Activated naive CD8-positive, alpha-beta T cell treated with anti-CD3 and anti-CD28 coated beads, Interleukin-2, amount 50 U/mL, for 24 hours (primary cell): ENCODE measurements at regions not wholly inside any gene's neighbourhood (a gene's known extent, or its start where the extent isn't known, plus 50 kb on each side); places are given as distances from the start of the nearest gene placed in this dataset.

Experiments used
- ATAC-seq: fragments of 150-1000 bp; cut with Tn5 transposase; one replicate; pipeline ENCODE4 v1.10.0; 2021
- DNase-seq: peaks from one replicate; pipeline ENCODE4 v3.0.0; 2021
- H3K27ac Mint-ChIP-seq: one replicate; pipeline ENCODE4 v1.8.0; 2021; ENCODE audit warnings: mild to moderate bottlenecking, mixed read lengths
- H3K27me3 Mint-ChIP-seq: one replicate; pipeline ENCODE4 v1.8.0; 2021; ENCODE audit warnings: mixed read lengths
- H3K36me3 Mint-ChIP-seq: one replicate; pipeline ENCODE4 v1.8.0; 2021; ENCODE audit warnings: low read depth, mixed read lengths
- H3K4me1 Mint-ChIP-seq: one replicate; pipeline ENCODE4 v1.8.0; 2021; ENCODE audit warnings: mixed read lengths
- H3K4me3 Mint-ChIP-seq: one replicate; pipeline ENCODE4 v1.8.0; 2021; ENCODE audit warnings: mild to moderate bottlenecking, moderate library complexity, mixed read lengths
- H3K9me3 Mint-ChIP-seq: one replicate; pipeline ENCODE4 v1.8.0; 2021; ENCODE audit warnings: mixed read lengths

GRCh38 chr10:8128511-8128910 lies 74.0 kb downstream of the GATA3 start:
- ATAC-seq = no peak
- H3K36me3 Mint-ChIP-seq = peaks cover 3% of the 10 kb centered on the region
- no peaks in the 10 kb centered on the region for H3K9me3 Mint-ChIP-seq
- H3K27me3 Mint-ChIP-seq = peaks cover 11% of the 10 kb centered on the region
- H3K4me3 Mint-ChIP-seq = no peak overlapping the region
- no peak overlapping the region for H3K27ac Mint-ChIP-seq
- no peak for DNase-seq
- peaks cover 31% of the 10 kb centered on the region for H3K4me1 Mint-ChIP-seq

GRCh38 chr10:8129438-8129837 lies 75.0 kb downstream of the GATA3 start:
- Mint-ChIP-seq H3K9me3 (no peaks in the 10 kb centered on the region), H3K4me3 (no peak overlapping the region), H3K27me3 (peaks cover 13% of the 10 kb centered on the region), H3K36me3 (peaks cover 3% of the 10 kb centered on the region), H3K27ac (no peak overlapping the region), H3K4me1 (peaks cover 38% of the 10 kb centered on the region)
- ATAC-seq (no peak), DNase-seq (no peak)

- Mint-ChIP-seq H3K9me3 (no peaks in the 10 kb centered on the region), H3K36me3 (peaks cover 3% of the 10 kb centered on the region), H3K4me1 (peaks cover 42% of the 10 kb centered on the region), H3K27me3 (peaks cover 13% of the 10 kb centered on the region), H3K27ac (peak overlapping the region; percentile 78), H3K4me3 (peak overlapping the region; percentile 10)
- DNase-seq = peak; percentile 33
- ATAC-seq = peak; percentile 76
These were observed 76.8 kb downstream of the GATA3 start for GRCh38 chr10:8130973-8131911.

GRCh38 chr10:8133146-8133545 lies 78.7 kb downstream of the GATA3 start:
- H3K27me3 Mint-ChIP-seq = peaks cover 10% of the 10 kb centered on the region
- H3K27ac Mint-ChIP-seq = peak overlapping the region; percentile 94
- peaks cover 61% of the 10 kb centered on the region for H3K4me1 Mint-ChIP-seq
- DNase-seq = peak; percentile 68
- peak overlapping the region; percentile 71 for H3K4me3 Mint-ChIP-seq
- peak; percentile 51 for ATAC-seq
- peaks cover 3% of the 10 kb centered on the region for H3K36me3 Mint-ChIP-seq
- no peaks in the 10 kb centered on the region for H3K9me3 Mint-ChIP-seq

GRCh38 chr10:8136736-8137135 lies 82.2 kb downstream of the GATA3 start:
- H3K27me3 Mint-ChIP-seq = peaks cover 4% of the 10 kb centered on the region
- peak; percentile 15 for ATAC-seq
- peak overlapping the region; percentile 77 for H3K4me3 Mint-ChIP-seq
- H3K9me3 Mint-ChIP-seq = no peaks in the 10 kb centered on the region
- peak overlapping the region; percentile 89 for H3K27ac Mint-ChIP-seq
- DNase-seq = no peak
- peaks cover 3% of the 10 kb centered on the region for H3K36me3 Mint-ChIP-seq
- peaks cover 59% of the 10 kb centered on the region for H3K4me1 Mint-ChIP-seq

GRCh38 chr10:8137272-8137681 lies 82.8 kb downstream of the GATA3 start:
- Mint-ChIP-seq H3K27ac (peak overlapping the region; percentile 89), H3K36me3 (peaks cover 3% of the 10 kb centered on the region), H3K4me1 (peaks cover 54% of the 10 kb centered on the region), H3K4me3 (peak overlapping the region; percentile 77), H3K9me3 (no peaks in the 10 kb centered on the region), H3K27me3 (peaks cover 4% of the 10 kb centered on the region)
- ATAC-seq (peak; percentile 62), DNase-seq (peak; percentile 46)

GRCh38 chr10:8137726-8138125 lies 83.2 kb downstream of the GATA3 start:
- peaks cover 50% of the 10 kb centered on the region for H3K4me1 Mint-ChIP-seq
- peak overlapping the region; percentile 89 for H3K27ac Mint-ChIP-seq
- peaks cover 3% of the 10 kb centered on the region for H3K36me3 Mint-ChIP-seq
- H3K4me3 Mint-ChIP-seq = peak overlapping the region; percentile 77
- peaks cover 4% of the 10 kb centered on the region for H3K27me3 Mint-ChIP-seq
- peak; percentile 18 for ATAC-seq
- no peaks in the 10 kb centered on the region for H3K9me3 Mint-ChIP-seq
- DNase-seq = peak; percentile 22

- H3K4me3 Mint-ChIP-seq = no peak overlapping the region
- peaks cover 2% of the 10 kb centered on the region for H3K27me3 Mint-ChIP-seq
- DNase-seq (no peak), ATAC-seq (no peak)
- H3K9me3 Mint-ChIP-seq = no peaks in the 10 kb centered on the region
- H3K36me3 Mint-ChIP-seq = no peaks in the 10 kb centered on the region
- peaks cover 43% of the 10 kb centered on the region for H3K4me1 Mint-ChIP-seq
- peak overlapping the region; percentile 89 for H3K27ac Mint-ChIP-seq
These were observed 84.0 kb downstream of the GATA3 start for GRCh38 chr10:8138471-8138870.

GRCh38 chr10:8144496-8144895 lies 90.0 kb downstream of the GATA3 start:
- H3K36me3 Mint-ChIP-seq = no peaks in the 10 kb centered on the region
- H3K4me1 Mint-ChIP-seq = peaks cover 3% of the 10 kb centered on the region
- no peak for DNase-seq
- no peak overlapping the region for H3K4me3 Mint-ChIP-seq
- no peak for ATAC-seq
- no peaks in the 10 kb centered on the region for H3K27me3 Mint-ChIP-seq
- H3K9me3 Mint-ChIP-seq = no peaks in the 10 kb centered on the region
- H3K27ac Mint-ChIP-seq = no peak overlapping the region

- H3K27me3 Mint-ChIP-seq = peaks cover 2% of the 10 kb centered on the region
- ATAC-seq = no peak
- no peak overlapping the region for H3K27ac Mint-ChIP-seq
- H3K9me3 Mint-ChIP-seq = no peaks in the 10 kb centered on the region
- H3K4me3 Mint-ChIP-seq = no peak overlapping the region
- no peak for DNase-seq
- no peaks in the 10 kb centered on the region for H3K36me3 Mint-ChIP-seq
- no peaks in the 10 kb centered on the region for H3K4me1 Mint-ChIP-seq
These were observed 92.2 kb downstream of the GATA3 start for GRCh38 chr10:8146650-8147049.

GRCh38 chr10:8149991-8150390 lies 95.5 kb downstream of the GATA3 start:
- Mint-ChIP-seq H3K27me3 (peaks cover 2% of the 10 kb centered on the region), H3K4me3 (no peak overlapping the region), H3K4me1 (peaks cover 1% of the 10 kb centered on the region), H3K9me3 (no peaks in the 10 kb centered on the region), H3K27ac (no peak overlapping the region), H3K36me3 (no peaks in the 10 kb centered on the region)
- DNase-seq = no peak
- no peak for ATAC-seq

- H3K4me3 Mint-ChIP-seq = no peak overlapping the region
- peaks cover 2% of the 10 kb centered on the region for H3K27me3 Mint-ChIP-seq
- ATAC-seq (no peak), DNase-seq (no peak)
- no peaks in the 10 kb centered on the region for H3K36me3 Mint-ChIP-seq
- H3K4me1 Mint-ChIP-seq = peaks cover 2% of the 10 kb centered on the region
- no peak overlapping the region for H3K27ac Mint-ChIP-seq
- H3K9me3 Mint-ChIP-seq = no peaks in the 10 kb centered on the region
These were observed 96.0 kb downstream of the GATA3 start for GRCh38 chr10:8150401-8150905.

- Mint-ChIP-seq H3K4me3 (no peak overlapping the region), H3K27me3 (peaks cover 2% of the 10 kb centered on the region), H3K9me3 (no peaks in the 10 kb centered on the region), H3K36me3 (no peaks in the 10 kb centered on the region), H3K4me1 (peaks cover 2% of the 10 kb centered on the region), H3K27ac (no peak overlapping the region)
- no peak for DNase-seq
- ATAC-seq = no peak
These were observed 96.6 kb downstream of the GATA3 start for GRCh38 chr10:8151086-8151485.

GRCh38 chr10:8156918-8157317 lies 102.4 kb downstream of the GATA3 start:
- H3K36me3 Mint-ChIP-seq = no peaks in the 10 kb centered on the region
- ATAC-seq = no peak

More at GRCh38 chr10:8156918-8157317, 102.4 kb downstream of the GATA3 start:
- Mint-ChIP-seq H3K4me3 (no peak overlapping the region), H3K9me3 (no peaks in the 10 kb centered on the region), H3K27ac (no peak overlapping the region), H3K27me3 (peaks cover 2% of the 10 kb centered on the region), H3K4me1 (peaks cover 15% of the 10 kb centered on the region)
- DNase-seq = no peak
